GM21447 (cell line): ENCODE measurements at regions not wholly inside any gene's neighbourhood (a gene's known extent, or its start where the extent isn't known, plus 50 kb on each side); places are given as distances from the start of the nearest gene placed in this dataset.

Experiments
- ATAC-seq: cut with Tn5 transposase; IDR thresholded peaks from one replicate; pipeline ENCODE4 v1.9.1; 2021; ENCODE audit not compliant: unreplicated experiment

DNA sequence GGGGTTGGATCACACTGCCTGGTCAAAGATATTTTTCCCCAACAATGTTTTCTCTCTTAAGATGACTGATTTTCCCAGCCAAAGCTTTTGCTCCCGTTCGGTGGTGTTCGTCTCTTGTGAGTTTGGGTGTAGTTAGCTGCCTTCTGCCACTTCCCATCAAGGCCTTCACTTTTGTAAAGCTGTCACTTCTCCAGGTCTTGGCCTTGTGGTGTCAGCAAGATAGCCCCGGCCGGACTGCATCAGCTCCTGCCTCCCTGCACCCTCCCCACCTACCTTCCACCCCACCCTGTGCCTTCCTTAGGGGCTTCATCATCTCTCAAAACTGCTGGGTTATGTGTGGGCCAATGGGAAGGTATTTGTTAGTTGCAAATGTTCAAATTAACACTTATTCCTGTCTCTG is 228.9 kb downstream of the BCL11A start:
- no peak for ATAC-seq

DNA sequence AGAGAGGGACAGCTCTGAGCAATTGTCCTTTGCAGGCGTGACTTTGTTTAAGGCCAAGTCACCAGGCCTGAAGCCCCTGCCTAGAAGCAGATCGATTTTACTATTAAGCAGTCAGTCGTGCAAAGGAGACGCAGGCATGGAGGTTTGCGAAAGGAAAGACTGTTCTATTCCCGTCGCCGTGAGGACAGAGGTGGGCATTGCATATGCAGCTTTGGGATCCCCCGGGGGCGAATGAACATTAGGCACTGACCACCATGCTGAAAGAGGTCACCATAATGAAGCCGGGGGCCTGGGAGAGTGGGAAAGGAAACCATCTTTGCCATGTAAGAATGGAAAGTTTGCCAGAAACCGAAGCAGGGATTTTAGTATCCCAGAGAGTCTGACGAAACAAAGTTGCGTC is 231.6 kb downstream of the BCL11A start:
- ATAC-seq, result no peak

DNA sequence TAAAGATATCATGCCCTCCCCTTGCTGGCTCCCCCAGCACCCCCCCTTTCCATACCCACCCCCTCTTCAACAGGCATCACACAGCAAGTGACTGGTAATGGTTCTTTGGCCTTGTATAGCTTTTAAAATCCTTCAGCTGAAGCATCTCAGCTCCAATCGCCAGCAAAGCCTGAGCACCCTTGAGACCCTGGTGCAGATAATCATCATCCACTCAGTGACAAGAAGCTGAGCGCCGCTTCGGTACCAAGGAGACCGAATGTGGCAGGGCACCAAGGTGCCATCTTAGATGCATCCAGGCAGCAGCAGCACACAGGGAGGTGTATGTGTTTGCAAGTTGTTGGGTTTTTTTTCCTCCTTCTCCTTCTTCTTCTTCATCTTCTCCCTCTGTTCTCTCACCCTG is 232.7 kb downstream of the BCL11A start:
- ATAC-seq, result no peak

DNA sequence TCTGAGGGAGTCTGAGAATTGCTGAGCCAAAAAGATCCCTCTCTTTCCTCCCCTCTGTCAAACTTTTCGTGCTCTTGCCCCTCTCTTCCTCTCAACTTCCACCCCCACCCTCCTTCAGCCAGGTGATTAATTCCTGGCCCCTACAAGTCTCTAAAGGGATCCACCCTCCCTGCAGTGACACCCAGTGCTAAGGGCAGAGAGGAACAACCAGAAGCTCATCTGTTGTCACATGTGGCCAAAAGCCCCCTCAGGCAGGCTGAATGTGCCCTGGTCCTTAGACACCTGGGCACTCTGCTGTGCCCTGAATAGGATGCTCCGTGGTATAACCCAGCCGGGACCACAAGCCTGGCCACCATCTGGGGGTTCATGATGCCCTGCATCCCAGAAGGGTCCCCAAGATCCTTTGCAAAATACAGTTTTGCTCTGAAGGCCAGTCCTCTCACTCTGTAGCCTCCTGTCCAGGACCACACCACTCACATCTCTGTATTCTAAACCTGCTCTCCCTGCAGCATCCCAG is 234.4 kb downstream of the BCL11A start:
- no peak for ATAC-seq

DNA sequence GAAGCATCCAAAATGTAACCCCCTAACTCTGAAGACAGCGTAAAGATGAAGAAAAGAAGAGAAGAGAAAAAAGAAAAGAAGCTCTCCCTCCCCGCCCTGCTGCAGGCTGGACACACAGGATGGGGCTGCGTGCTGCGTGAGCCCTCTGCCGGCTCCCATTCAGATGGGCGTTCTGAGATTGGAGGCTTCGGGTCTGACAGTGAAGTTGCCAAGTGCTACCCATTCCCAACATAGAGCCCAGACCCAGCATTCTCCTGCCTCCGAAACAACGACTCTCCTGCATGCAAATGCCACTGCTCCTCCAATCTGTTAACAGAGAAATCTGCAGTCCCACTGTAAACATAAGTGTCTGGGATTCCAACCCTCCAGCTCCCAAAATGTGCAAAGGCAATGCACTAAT is 234.9 kb downstream of the BCL11A start:
- no peak for ATAC-seq

DNA sequence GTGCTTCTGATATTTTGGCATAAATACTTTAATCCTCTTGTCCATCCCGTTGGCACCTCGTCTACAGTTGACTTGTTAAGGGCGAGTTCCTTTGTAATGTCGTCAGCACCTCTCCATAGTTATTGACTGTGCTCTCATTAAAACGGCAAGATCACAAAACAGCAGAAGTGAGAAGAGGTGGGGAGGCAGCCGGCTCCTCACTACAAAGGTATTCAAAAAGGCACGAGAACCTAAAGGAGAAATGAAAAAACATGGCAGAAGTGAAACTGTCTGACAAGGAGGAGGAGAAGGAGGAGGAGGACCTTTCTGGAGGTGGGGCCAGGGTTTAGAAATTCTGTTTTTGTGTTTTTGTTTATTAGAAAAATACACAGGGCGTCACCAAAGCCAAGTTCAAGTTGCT is 235.6 kb downstream of the BCL11A start:
- ATAC-seq, result peak; percentile 72

DNA sequence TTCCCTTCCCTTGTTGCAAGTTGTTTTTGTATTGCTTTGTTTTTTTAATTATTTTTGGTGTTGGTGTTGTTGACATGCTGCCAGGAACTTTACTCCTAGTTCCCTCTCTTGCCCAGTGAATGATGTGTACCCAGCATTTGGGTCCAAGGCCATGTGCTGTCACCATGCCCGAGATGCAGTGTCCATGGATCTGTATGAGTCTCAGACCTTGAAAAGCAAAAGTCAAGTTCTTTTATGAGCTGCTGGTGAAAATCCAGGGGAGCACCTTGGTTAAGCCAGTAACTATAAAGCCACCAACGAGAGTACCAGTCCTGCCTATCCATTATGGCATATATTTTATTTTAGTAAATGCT is 236.4 kb downstream of the BCL11A start:
- ATAC-seq, result no peak

DNA sequence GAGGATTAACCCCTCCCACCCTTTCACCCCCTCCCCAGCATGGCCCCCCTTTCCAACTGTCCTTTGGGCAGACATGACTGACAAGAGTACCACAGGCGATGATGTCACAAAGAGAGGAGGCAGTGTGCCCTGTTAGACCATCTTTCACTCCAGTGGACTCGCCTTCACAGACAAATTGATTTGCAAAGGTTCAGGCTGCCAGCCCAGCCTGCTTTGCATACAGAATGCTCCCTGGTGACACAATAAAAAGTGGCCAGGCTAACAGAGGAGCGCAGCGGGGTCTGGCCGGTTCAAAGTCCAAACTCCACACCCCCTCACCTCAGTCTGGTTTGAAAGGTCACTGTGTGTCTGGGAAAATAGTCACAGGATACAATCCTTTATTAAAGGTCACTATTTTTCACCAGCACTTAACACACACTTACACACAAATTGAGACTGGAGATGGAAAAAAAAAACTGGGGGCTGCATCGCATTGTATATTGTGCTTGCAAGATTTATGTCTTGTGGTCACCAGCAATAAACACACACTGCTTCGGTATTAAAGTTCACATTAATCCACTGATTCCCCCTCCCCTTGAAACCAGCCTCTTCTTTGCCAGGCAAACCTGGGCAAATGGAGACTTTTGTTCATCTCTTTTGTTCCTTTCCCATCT is 236.9 kb downstream of the BCL11A start:
- ATAC-seq, result no peak

DNA sequence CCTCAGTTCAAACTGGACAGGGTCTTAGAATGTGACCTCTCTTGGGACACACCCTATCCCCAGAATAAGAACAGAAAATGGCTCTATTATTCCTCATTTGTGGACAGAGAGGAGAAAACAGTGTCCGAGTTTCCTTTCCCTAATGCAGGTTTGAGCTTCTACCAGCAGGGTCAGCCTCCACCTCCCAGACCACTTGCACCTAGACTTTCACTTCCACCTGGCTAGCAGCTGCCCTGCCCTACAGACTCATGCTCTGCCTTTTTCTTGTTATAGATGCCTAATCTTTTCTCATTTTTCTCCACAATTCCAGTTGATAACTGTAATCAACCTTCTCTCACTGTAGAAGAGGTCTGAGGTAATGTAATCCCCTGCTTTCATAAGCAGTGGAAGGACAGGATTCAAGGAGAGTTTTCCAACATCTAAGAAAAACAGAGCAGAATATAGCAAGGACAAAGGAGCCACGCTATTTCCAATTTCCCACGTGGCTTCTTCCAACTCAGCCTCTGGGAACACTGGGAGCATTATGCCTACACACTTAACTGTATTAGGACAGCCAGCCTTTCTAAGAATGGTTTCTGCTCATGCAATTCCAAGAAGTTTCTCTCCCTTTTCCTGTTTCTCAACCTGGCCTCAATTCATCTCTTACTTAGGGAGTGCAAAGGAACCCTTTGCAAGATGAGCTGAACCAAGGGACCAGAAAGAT is 239.8 kb downstream of the BCL11A start:
- no peak for ATAC-seq

DNA sequence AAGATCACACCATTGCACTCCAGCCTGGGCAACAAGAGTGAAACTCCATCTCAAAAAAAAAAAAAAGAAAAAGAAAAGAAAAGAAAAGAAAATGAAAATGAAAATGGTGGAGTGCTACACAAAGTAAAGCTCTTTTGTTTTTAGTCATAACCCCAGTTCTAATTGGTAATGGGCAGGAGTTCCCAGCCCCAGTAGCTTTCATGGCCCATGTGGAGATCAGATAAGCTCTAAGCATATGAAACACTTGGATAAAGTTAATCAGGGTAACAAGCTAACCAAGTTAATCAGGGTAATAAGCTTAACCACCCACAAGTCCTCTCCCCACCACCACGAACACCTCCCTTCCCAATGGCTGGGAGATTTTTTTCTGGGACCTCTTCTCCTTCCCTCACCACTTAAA is 240.8 kb downstream of the BCL11A start:
- ATAC-seq, result peak; percentile 74

DNA sequence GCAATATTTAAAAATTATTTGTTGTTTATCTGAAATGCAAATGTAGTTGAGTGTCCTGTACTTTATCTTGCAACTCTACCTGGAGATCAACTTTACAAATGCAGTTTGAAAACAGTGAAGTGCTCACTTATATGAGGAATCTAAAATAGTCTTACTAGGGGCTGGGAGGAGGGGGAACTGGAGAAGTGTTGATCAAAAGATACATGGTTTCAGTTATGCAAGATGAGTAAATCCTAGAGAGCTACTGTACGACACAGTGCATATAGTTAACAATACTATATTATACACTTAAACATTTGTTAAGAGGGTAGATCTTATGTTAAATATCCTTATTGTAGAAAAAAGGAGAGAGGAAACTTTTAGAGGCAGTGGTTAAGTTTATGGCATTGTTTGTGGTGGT is 241.9 kb downstream of the BCL11A start:
- peak; percentile 43 for ATAC-seq

DNA sequence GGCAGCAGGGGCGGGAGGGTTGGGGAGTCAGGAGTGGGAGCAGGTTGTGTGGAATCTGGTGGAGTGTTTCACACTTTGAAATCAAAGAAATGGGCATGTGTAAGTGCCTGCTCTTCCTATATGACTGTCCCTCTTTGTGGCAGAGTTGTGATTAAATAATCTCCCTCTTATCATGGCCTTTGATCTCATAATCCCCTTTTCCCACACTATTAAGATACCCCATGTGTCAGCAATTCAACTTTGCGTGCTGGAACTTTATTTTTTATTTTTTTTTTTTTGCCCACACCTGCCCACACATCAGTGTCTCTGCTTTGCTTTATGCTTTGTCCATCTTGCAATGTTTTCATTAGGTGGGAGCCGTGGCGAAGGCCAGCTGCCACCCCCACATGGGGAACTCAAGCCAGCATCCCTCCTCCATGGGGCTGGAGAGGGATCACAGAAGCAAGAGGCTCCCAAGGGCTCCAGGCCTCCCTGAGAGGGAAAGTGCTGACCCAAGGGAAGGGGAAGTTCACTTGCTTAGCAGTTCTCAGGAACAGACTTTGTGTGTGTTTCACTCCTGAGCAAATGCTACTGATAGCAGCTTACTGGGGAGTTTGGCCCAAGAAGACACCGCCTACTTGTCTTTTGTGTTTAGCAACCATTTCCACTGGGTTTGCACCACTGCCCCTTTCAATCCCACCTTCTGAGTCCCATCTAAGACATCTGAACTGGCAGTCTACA is 243.4 kb downstream of the BCL11A start:
- ATAC-seq, result no peak

DNA sequence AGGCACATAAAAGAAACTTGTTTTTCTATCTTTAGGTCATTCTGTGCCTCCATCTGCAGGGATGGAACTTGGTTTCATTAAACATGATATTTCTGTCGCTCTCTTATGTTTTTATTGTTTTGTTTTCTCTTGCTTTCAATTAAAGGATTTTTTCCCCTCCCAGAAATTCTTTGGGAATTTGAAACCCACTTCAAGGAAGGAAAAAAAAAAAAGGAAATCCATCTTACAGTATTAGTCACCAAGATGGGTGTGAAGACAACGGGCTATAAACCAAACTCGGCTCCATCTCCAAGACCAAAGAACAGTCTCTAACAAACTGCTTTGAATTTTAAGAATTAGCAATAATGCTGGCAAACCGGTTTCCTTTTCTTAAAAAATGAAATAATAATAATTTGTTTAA is 244.1 kb downstream of the BCL11A start:
- ATAC-seq, result no peak

DNA sequence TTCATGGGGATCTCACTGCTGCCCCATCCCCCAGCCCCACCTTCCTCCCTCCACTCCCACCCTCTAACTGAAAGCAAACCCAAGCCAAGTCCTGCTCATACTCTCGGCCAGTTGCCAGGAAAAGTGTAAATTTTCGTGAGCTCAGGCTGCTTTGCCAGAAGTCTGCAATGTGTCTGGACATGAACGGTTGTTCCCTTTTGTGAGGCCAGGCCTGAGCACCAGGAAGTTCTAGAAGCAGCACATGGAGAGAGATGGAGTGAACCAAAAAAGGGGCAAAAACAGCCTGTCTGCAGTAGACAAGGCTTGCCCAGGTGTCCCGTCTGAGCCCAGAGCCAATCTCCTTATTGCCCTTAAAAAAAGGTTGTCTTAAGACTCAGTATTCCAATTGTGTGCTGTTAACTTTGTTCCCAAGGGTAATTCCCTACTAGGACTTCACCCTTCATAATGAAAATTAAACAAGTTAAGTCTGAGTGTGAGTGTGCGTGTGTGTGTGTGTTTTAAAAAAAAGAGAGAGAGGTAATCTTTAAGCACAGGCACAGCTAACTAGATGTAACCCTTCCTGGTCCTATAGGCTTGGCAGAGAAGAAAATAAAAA is 247.1 kb downstream of the BCL11A start:
- no peak for ATAC-seq

DNA sequence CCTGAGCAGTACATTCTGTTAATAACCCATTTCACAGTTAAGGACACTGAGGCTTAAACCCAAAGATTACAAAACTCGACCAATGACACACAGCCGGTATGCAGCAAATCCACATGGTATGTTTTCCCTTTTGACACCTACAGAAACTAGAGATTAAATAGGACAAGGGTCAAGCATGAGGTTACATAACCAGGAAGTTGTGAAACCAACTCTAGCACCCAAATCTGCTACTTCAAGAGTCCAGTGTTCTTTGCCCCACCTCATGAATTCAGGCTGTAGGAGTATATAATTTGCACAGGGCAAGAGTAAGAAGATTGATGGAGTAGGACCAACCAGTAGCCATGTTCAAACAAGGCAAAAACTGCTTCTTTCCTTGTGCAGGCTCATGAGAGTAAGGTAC is 249.8 kb downstream of the BCL11A start:
- ATAC-seq, result no peak

DNA sequence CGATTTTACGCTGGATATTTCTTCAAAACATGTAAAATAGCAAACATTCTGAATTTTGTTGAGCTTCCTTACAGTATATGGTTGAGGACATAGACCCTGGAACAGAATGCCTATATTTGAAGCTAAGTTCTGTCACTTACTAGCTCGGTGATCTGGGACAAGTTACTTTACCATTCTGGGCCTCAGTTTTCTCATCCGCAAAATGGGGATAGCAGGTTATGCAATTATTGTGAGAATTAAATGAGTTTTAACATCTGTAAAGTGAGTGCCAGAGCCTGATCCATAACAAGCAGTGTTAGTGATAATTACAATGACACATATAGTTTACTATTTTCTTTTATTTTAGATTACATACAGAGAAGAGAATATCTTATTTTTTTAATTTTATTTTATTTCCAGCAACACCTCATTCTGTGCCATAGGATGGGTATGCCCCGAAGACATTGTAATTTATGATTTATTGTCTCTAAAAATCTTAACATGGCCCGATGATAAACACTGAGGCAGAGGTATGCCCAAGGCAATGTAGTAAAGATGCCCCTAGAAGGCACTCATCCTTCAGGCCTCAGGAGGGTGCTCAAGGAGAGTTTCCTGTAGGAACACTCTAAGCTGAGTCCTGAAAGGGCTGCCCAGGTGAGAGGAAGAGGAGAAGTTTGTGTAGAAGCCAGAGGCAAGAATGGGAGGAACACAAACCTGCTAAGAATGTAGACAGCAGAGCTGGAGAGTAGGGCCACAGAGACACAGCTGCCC is 250.9 kb downstream of the BCL11A start:
- ATAC-seq, result no peak

DNA sequence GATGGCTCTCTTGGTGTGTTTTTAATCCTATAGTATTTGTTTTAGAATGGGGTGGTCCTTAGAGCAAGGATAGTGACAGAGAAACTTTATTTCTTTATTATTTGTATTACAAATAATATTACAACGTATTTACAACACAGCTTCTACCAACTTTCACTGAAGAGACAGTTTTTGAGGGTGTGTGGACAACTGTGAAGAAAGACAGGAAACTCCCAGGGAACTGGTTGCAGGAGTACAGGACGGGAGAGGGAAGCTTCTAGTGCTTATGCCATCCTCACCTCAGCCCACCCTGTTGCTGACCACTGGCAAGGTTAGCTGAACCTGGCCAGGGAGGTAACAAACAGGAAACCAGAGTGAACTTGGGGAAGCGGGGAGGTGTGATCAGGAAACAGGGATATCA is 251.7 kb downstream of the BCL11A start:
- no peak for ATAC-seq

DNA sequence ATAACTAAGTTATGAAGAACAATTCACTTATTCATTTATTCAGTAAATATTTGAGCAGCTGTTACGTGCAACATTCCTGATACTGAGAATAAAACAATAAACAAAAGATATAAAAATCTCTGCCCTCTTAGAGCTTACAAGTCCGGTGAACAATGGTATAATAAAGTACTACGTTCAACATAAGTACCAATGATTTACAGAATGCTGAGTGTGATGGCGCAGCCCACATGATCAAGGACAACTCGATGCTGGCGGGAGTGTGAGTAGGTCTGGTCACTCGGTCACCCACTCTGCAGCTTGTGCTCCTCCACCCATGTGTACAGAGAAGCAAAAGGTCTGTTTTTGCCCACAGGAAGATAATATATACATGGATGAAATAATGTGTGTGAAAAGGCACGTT is 254.3 kb downstream of the BCL11A start:
- no peak for ATAC-seq

DNA sequence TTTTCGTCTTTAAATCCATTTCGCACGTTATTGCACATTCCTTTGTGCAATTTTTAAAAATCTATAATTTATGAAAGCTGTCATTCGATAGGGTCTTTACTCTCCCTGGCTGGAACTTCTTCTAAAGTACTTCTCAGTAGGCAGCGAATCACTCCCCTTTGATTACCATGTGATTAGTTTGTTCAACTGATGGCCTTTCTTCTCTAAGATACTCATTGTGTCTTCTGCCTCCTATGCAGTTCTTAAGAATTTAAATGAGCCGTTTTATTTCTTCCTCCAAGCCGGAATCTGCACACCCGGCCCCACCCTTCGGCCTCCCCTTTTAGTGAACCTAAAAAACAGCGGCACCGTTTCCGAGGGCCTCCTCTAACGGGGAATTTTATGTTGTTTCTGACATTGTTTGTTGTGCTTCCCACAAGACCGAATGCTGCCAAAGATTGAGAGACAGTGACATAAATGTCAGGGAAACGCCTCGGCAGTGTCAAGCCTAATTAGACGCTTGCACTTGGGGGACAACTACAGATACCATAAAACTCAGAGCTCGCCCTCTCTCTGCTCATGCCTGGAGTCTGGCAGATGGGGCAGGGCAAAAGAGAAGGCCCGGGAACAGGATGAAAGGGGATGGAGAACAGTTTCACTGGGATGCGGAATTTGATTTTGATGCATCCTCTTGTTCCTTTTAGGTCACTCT is 255.3 kb downstream of the BCL11A start:
- no peak for ATAC-seq

DNA sequence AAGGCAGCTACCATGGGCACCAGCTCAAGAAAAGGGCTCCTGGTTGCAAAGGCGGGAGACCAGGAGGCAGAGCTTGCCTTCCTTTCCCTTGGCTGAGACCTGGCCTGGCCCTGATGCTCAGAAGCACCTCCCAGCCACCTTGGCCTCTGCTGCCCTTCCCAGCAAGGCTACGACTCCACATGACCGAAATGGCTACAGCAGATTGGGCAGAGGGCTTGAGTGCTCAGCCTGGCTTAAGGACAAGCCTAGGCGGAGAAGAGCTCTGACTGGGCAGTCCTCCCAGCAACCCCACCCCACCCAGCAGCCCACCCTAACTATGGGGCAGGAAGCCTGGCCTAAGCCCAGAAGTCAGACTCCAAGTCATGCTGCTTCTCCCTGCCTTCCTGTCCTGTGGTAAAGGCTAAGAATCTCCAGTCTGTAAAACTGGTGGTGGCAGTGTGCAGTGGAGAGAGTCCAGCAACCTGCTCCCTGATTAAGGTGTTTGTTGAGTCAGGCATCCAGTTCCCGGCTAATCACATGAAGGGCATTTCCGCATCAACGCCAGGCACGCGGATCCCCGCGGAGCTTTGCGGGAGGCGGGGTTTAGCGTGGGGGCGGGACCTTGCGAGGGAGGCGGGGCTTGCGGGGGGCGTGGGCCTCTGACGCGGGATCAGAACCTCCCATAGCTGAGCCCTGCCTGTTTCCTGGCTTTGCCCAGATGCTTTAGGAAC is 256.0 kb downstream of the BCL11A start:
- ATAC-seq, result no peak
